SK-N-SH (cell line): ENCODE measurements at regions not wholly inside any gene's neighbourhood (a gene's known extent, or its start where the extent isn't known, plus 50 kb on each side); places are given as distances from the start of the nearest gene placed in this dataset.

Source experiments
- CTCF ChIA-PET: fragments of 300-600, 350-600 bp; formaldehyde crosslinking; extraction: SDS; loops from one replicate; lab custom pipeline; 2021; lab: Yijun Ruan, JAX
- POLR2A ChIA-PET: fragments of 350-600 bp; sonication (Branson Sonifier 250); formaldehyde crosslinking; extraction: SDS; loops from one replicate; lab custom pipeline; 2020; ENCODE audit warnings: antibody characterized with exemption, inconsistent platforms; lab: Yijun Ruan, JAX
- DNase-seq: peaks from one replicate; pipeline ENCODE4 v3.0.0; 2012
- H2AFZ ChIP-seq: fragments of 200-600 bp; sonication (generic); 2 replicates; pipeline ENCODE4 v1.8.1; 2016; ENCODE audit warnings: antibody characterized with exemption, mild to moderate bottlenecking, low read depth
- H3F3A ChIP-seq: fragments of 200-600 bp; sonication (generic); replicated peaks from 2 replicates; pipeline ENCODE3; 2016; ENCODE audit warnings: antibody characterized with exemption, mild to moderate bottlenecking; ENCODE audit not compliant: insufficient read depth
- H3K27ac ChIP-seq, 2 experiments: fragments of 200-500 bp in 1 of 2; fragments of 200-600 bp in 1 of 2; sonication (Bioruptor generic) in 1 of 2; sonication (generic), shearing (Covaris generic) in 1 of 2; 2 replicates each; pipeline versions ENCODE4 v1.5.1 to v1.6.1; 2014 to 2016; ENCODE audit warnings: low read depth in 2 of 2, inconsistent platforms in 1 of 2, low read length in 1 of 2, mild to moderate bottlenecking in 1 of 2, mixed read lengths in 1 of 2
- H3K27me3 ChIP-seq: fragments of 200-600 bp; sonication (generic), shearing (Covaris generic); 2 replicates; pipeline ENCODE4 v1.6.1; 2016; ENCODE audit warnings: mixed run types; ENCODE audit not compliant: insufficient read depth
- H3K36me3 ChIP-seq, 2 experiments: fragments of 200-500 bp in 1 of 2; fragments of 200-600 bp in 1 of 2; sonication (Bioruptor generic) in 1 of 2; sonication (generic) in 1 of 2; replicated peaks in 1 of 2; 2 replicates each; pipeline versions ENCODE3 to v1.5.1; 2014 to 2016; ENCODE audit warnings: low read length in 1 of 2, mild to moderate bottlenecking in 1 of 2; ENCODE audit not compliant: insufficient read depth in 2 of 2, control insufficient read depth in 1 of 2
- H3K4me1 ChIP-seq, 2 experiments: fragments of 200-500 bp in 1 of 2; fragments of 200-600 bp in 1 of 2; sonication (Bioruptor generic) in 1 of 2; sonication (generic), shearing (Covaris generic) in 1 of 2; 2 replicates each; pipeline versions ENCODE4 v1.5.1 to v1.6.1; 2014 to 2016; ENCODE audit warnings: low read depth in 1 of 2, low read length in 1 of 2, mixed run types in 1 of 2; ENCODE audit not compliant: insufficient read depth in 2 of 2, control insufficient read depth in 1 of 2
- H3K4me2 ChIP-seq: fragments of 200-600 bp; sonication (generic), shearing (Covaris generic); 2 replicates; pipeline ENCODE4 v1.6.1; 2017; ENCODE audit warnings: mixed run types
- H3K4me3 ChIP-seq, 2 experiments: fragments of 200-500 bp in 1 of 2; fragments of 200-600 bp in 1 of 2; sonication (Bioruptor generic) in 1 of 2; sonication (generic), shearing (Covaris generic) in 1 of 2; 2 replicates each; pipeline versions ENCODE4 v1.5.1 to v1.8.1; 2014 to 2016; ENCODE audit warnings: low read depth in 2 of 2, inconsistent platforms in 1 of 2, low read length in 1 of 2, mild to moderate bottlenecking in 1 of 2, mixed read lengths in 1 of 2, moderate library complexity in 1 of 2
- H3K79me2 ChIP-seq: fragments of 200-600 bp; sonication (generic); 2 replicates; pipeline ENCODE4 v1.8.1; 2017; ENCODE audit warnings: mild to moderate bottlenecking; ENCODE audit not compliant: insufficient read depth
- H3K9ac ChIP-seq: fragments of 200-600 bp; sonication (generic); 2 replicates; pipeline ENCODE4 v1.6.1; 2017; ENCODE audit warnings: mixed run types
- H3K9me2 ChIP-seq: fragments of 200-600 bp; sonication (generic); 2 replicates; pipeline ENCODE4 v1.6.1; 2017; ENCODE audit warnings: mixed run types
- H3K9me3 ChIP-seq: fragments of 200-600 bp; sonication (generic); 2 replicates; pipeline ENCODE4 v1.6.1; 2017; ENCODE audit warnings: mixed run types, mild to moderate bottlenecking, moderate library complexity
- H4K20me1 ChIP-seq: fragments of 200-600 bp; sonication (generic); 2 replicates; pipeline ENCODE4 v1.6.1; 2017; ENCODE audit warnings: mild to moderate bottlenecking, mixed run types; ENCODE audit not compliant: insufficient read depth
- CHD2 ChIP-seq: fragments of 150-350 bp; IDR thresholded peaks from 2 replicates; pipeline ENCODE4 v1.6.1; 2018; ENCODE audit warnings: low read length; ENCODE audit not compliant: partially characterized antibody
- EP300 ChIP-seq, 2 experiments: IDR thresholded peaks; 2 replicates each; pipeline versions ENCODE4 v1.4.0 to v1.6.1; 2012; ENCODE audit warnings: borderline replicate concordance in 1 of 2, low read depth in 1 of 2, low read length in 1 of 2
- EZH2phosphoT487 ChIP-seq: fragments of 200-600 bp; sonication (generic); IDR thresholded peaks from 2 replicates; pipeline ENCODE4 v1.6.1; 2017; ENCODE audit warnings: low read depth, mixed run types, mild to moderate bottlenecking, antibody characterized with exemption, moderate library complexity, borderline replicate concordance
- FOXM1 ChIP-seq: IDR thresholded peaks from 2 replicates; pipeline ENCODE4 v1.4.0; 2012; ENCODE audit warnings: low read depth, mild to moderate bottlenecking
- GATA2 ChIP-seq: sonication (generic); formaldehyde crosslinking; IDR thresholded peaks from 2 replicates; pipeline ENCODE4 v1.5.0; 2020; ENCODE audit warnings: mild to moderate bottlenecking, missing genetic modification reagents
- NRF1 ChIP-seq: IDR thresholded peaks from 2 replicates; pipeline ENCODE4 v1.6.1; 2012; ENCODE audit warnings: low read depth, mild to moderate bottlenecking, low read length
- RAD21 ChIP-seq: IDR thresholded peaks from 2 replicates; pipeline ENCODE4 v1.6.1; 2012; ENCODE audit warnings: mild to moderate bottlenecking, low read length
- RFX5 ChIP-seq: IDR thresholded peaks from 2 replicates; pipeline ENCODE4 v1.6.1; 2012; ENCODE audit warnings: mild to moderate bottlenecking, improper control_type of control experiment, low read length
- RXRA ChIP-seq: IDR thresholded peaks from 2 replicates; pipeline ENCODE4 v1.4.0; 2012; ENCODE audit warnings: low read depth, mild to moderate bottlenecking, borderline replicate concordance
- SIN3A ChIP-seq: IDR thresholded peaks from 2 replicates; pipeline ENCODE4 v1.6.1; 2012; ENCODE audit warnings: low read depth, mild to moderate bottlenecking, low read length, moderate library complexity, borderline replicate concordance
- SMC3 ChIP-seq: IDR thresholded peaks from 2 replicates; pipeline ENCODE4 v1.6.1; 2012; ENCODE audit warnings: low read depth, low read length, improper control_type of control experiment
- YY1 ChIP-seq: IDR thresholded peaks from 2 replicates; pipeline ENCODE4 v1.4.0; 2012; ENCODE audit warnings: low read depth, mild to moderate bottlenecking
- WGBS: methylation state at CpG from one replicate; pipeline ENCODE4 v1.1.6; 2017; ENCODE audit warnings: low lambda C conversion rate; 5-methylcytosine and 5-hydroxymethylcytosine counted together
- TF ChIP-seq, protein P1 (sequence below): IDR thresholded peaks from 2 replicates; pipeline ENCODE4 v1.4.0; 2012; ENCODE audit warnings: low read depth, borderline replicate concordance
- TF ChIP-seq, protein P2 (sequence below): fragments of 200-600 bp; sonication (generic); IDR thresholded peaks from 2 replicates; pipeline ENCODE4 v1.6.1; 2017; ENCODE audit warnings: antibody characterized with exemption, mild to moderate bottlenecking, moderate library complexity
- TF ChIP-seq, protein P3 (sequence below): IDR thresholded peaks from 2 replicates; pipeline ENCODE4; 2012
- TF ChIP-seq, protein P4 (sequence below): IDR thresholded peaks from 2 replicates; pipeline ENCODE4 v1.4.0; 2012; ENCODE audit warnings: low read depth, borderline replicate concordance

- Histone ChIP-seq H3K9ac (no peak overlapping the region), H3K36me3 (no peaks in the 10 kb centered on the region), H3K79me2 (no peaks in the 10 kb centered on the region), H3K4me3 (no peak overlapping the region; a peak in 1 of 4 replicates), H3K4me2 (no peak overlapping the region), H3K27me3 (no peaks in the 10 kb centered on the region), H3F3A (peaks cover 5% of the 10 kb centered on the region), H3K9me2 (no peaks in the 10 kb centered on the region), H4K20me1 (no peaks in the 10 kb centered on the region), H3K4me1 (peaks cover 0 to 5% of the 10 kb centered on the region in 2 experiments; a peak in 2 of 4 replicates), H3K27ac (no peak overlapping the region; a peak in 1 of 4 replicates), H2AFZ (peak overlapping the region; percentile 36; the same call in 1 of the 2 replicates), H3K9me3 (no peaks in the 10 kb centered on the region)
- POLR2A ChIA-PET, result no interaction called here
- no peak for TF ChIP-seq FOXM1
- TF ChIP-seq GATA2 (CRISPR knock-in tag), result no peak
- TF ChIP-seq SIN3A, result no peak
- TF ChIP-seq SMC3, result peak; percentile 83
- TF ChIP-seq EP300 (IDR thresholded peaks at IDR 0.05; ENCODE audit: borderline replicate concordance in 1 of 2, low read depth in 1 of 2, low read length in 1 of 2), result peak in 1 of 2 experiments; percentile 28; a peak in 2 of 4 replicates
- peak; percentile 92 for TF ChIP-seq RAD21
- TF ChIP-seq CHD2, result peak; percentile 29
- TF ChIP-seq, protein P1, sequence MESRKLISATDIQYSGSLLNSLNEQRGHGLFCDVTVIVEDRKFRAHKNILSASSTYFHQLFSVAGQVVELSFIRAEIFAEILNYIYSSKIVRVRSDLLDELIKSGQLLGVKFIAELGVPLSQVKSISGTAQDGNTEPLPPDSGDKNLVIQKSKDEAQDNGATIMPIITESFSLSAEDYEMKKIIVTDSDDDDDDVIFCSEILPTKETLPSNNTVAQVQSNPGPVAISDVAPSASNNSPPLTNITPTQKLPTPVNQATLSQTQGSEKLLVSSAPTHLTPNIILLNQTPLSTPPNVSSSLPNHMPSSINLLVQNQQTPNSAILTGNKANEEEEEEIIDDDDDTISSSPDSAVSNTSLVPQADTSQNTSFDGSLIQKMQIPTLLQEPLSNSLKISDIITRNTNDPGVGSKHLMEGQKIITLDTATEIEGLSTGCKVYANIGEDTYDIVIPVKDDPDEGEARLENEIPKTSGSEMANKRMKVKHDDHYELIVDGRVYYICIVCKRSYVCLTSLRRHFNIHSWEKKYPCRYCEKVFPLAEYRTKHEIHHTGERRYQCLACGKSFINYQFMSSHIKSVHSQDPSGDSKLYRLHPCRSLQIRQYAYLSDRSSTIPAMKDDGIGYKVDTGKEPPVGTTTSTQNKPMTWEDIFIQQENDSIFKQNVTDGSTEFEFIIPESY, result no peak
- peak; percentile 93 for TF ChIP-seq RXRA
- TF ChIP-seq EZH2phosphoT487, result no peak
- TF ChIP-seq, protein P2, sequence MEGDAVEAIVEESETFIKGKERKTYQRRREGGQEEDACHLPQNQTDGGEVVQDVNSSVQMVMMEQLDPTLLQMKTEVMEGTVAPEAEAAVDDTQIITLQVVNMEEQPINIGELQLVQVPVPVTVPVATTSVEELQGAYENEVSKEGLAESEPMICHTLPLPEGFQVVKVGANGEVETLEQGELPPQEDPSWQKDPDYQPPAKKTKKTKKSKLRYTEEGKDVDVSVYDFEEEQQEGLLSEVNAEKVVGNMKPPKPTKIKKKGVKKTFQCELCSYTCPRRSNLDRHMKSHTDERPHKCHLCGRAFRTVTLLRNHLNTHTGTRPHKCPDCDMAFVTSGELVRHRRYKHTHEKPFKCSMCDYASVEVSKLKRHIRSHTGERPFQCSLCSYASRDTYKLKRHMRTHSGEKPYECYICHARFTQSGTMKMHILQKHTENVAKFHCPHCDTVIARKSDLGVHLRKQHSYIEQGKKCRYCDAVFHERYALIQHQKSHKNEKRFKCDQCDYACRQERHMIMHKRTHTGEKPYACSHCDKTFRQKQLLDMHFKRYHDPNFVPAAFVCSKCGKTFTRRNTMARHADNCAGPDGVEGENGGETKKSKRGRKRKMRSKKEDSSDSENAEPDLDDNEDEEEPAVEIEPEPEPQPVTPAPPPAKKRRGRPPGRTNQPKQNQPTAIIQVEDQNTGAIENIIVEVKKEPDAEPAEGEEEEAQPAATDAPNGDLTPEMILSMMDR, result peak; percentile 89
- TF ChIP-seq YY1, result no peak
- TF ChIP-seq RFX5, result no peak
- TF ChIP-seq, protein P3, sequence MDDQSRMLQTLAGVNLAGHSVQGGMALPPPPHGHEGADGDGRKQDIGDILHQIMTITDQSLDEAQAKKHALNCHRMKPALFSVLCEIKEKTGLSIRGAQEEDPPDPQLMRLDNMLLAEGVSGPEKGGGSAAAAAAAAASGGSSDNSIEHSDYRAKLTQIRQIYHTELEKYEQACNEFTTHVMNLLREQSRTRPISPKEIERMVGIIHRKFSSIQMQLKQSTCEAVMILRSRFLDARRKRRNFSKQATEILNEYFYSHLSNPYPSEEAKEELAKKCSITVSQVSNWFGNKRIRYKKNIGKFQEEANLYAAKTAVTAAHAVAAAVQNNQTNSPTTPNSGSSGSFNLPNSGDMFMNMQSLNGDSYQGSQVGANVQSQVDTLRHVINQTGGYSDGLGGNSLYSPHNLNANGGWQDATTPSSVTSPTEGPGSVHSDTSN, result no peak
- TF ChIP-seq, protein P4, sequence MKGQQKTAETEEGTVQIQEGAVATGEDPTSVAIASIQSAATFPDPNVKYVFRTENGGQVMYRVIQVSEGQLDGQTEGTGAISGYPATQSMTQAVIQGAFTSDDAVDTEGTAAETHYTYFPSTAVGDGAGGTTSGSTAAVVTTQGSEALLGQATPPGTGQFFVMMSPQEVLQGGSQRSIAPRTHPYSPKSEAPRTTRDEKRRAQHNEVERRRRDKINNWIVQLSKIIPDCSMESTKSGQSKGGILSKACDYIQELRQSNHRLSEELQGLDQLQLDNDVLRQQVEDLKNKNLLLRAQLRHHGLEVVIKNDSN, result no peak
- TF ChIP-seq NRF1, result no peak
- CTCF ChIA-PET, result interaction anchor here (0.5 to 4.1 kb wide), 32 partner anchors 9 to 813 kb away, joined by 3 to 69 read pairs (median 4); partner anchors contain the start of gene DKK2
- peak; percentile 44 for DNase-seq
- WGBS, result 6% methylated on average over 3 of the region's 3 CpGs
These were observed 147.2 kb upstream of the DKK2 start for GRCh38 chr4:107183155-107183774.
